Kidney (tissue), 13 donors: ENCODE measurements at regions not wholly inside any gene's neighbourhood (a gene's known extent, or its start where the extent isn't known, plus 50 kb on each side); places are given as distances from the start of the nearest gene placed in this dataset.
A peak's percentile ranks its signal among the peaks of the same experiment; 100 is the strongest.

ENCODE experiments used
- DNase-seq, 5 donors: peaks; one replicate each; pipeline ENCODE4 v3.0.0-alpha.2; 2013 to 2020
- FAIRE-seq: peaks from 2 replicates; lab custom pipeline; 2012; peaks lifted over from hg19 to GRCh38; lab: Jason Lieb, UNC
- H3K27ac ChIP-seq, 2 donors: one replicate each; pipeline ENCODE4 v1.7.0; 2013; ENCODE audit warnings: low read depth in 2 of 2, low read length in 2 of 2, inconsistent platforms in 1 of 2
- H3K27me3 ChIP-seq: one replicate; pipeline ENCODE4 v1.7.1; 2013; ENCODE audit warnings: low read length, inconsistent platforms; ENCODE audit not compliant: control insufficient read depth, insufficient read depth
- H3K36me3 ChIP-seq, 3 donors: one replicate each; pipeline versions ENCODE4 v1.7.0 to v1.7.1; 2013; ENCODE audit warnings: low read length in 3 of 3, control low read depth in 1 of 3, inconsistent platforms in 1 of 3; ENCODE audit not compliant: insufficient read depth in 3 of 3, control insufficient read depth in 2 of 3
- H3K4me1 ChIP-seq, 3 donors: one replicate each; pipeline versions ENCODE4 v1.7.0 to v1.7.1; 2013; ENCODE audit warnings: low read length in 3 of 3, inconsistent platforms in 1 of 3, low read depth in 1 of 3; ENCODE audit not compliant: control insufficient read depth in 2 of 3, insufficient read depth in 2 of 3
- H3K4me3 ChIP-seq, 3 donors: one replicate each; pipeline versions ENCODE4 v1.7.0 to v1.8.1; 2013; ENCODE audit warnings: low read length in 3 of 3, control low read depth in 1 of 3, inconsistent platforms in 1 of 3
- H3K9ac ChIP-seq, 3 donors: one replicate each; pipeline versions ENCODE4 v1.7.0 to v1.7.1; 2013; ENCODE audit warnings: low read length in 3 of 3, control low read depth in 1 of 3, inconsistent platforms in 1 of 3
- H3K9me3 ChIP-seq, 3 donors: one replicate each; pipeline versions ENCODE4 v1.7.0 to v1.7.1; 2013; ENCODE audit warnings: low read length in 3 of 3, control low read depth in 1 of 3, inconsistent platforms in 1 of 3; ENCODE audit not compliant: control insufficient read depth in 2 of 3, insufficient read depth in 1 of 3
- CTCF ChIP-seq: IDR thresholded peaks from 3 replicates; pipeline ENCODE4 v1.5.1; 2012; ENCODE audit warnings: mild to moderate bottlenecking, moderate library complexity, borderline replicate concordance; ENCODE audit not compliant: insufficient read depth; ENCODE audit errors: extremely low read depth
- intact Hi-C: fragments of 100-400 bp; cut with DNase I; formaldehyde crosslinking; loops from one replicate; pipeline ENCODE4 v1.11.1; 2022
- donor health status: control.
- donor health status: control.
- donor health status: control.
- donor health status: control.
- donor health status: control.
- donor health status: DM: yes; HTN: yes; CAD: no.
- donor health status: Normal renal cell carcinoma (clear cell type).

GRCh38 chr13:66021846-66022245 is 1208.3 kb downstream of the PCDH9 start:
- DNase-seq: no peak
- intact Hi-C loops: no loop called here
- H3K36me3 ChIP-seq: no peaks in the 10 kb centered on the region
- H3K4me3 ChIP-seq: no peak overlapping the region
- TF ChIP-seq CTCF: no peak
- no peaks in the 10 kb centered on the region for H3K27me3 ChIP-seq
- no peaks in the 10 kb centered on the region for H3K9me3 ChIP-seq
- FAIRE-seq: no peak
- no peak overlapping the region for H3K27ac ChIP-seq
- no peak overlapping the region for H3K9ac ChIP-seq
- no peaks in the 10 kb centered on the region for H3K4me1 ChIP-seq

GRCh38 chr13:66014771-66015170 is 1215.4 kb downstream of the PCDH9 start:
- no peak overlapping the region for H3K27ac ChIP-seq
- no peak overlapping the region for H3K9ac ChIP-seq
- no peaks in the 10 kb centered on the region for H3K4me1 ChIP-seq
- DNase-seq (no peak), FAIRE-seq (no peak)
- no peaks in the 10 kb centered on the region for H3K36me3 ChIP-seq
- no peak for TF ChIP-seq CTCF
- no peak overlapping the region for H3K4me3 ChIP-seq
- no peaks in the 10 kb centered on the region for H3K9me3 ChIP-seq
- no peaks in the 10 kb centered on the region for H3K27me3 ChIP-seq
- intact Hi-C loops: no loop called here

DNA sequence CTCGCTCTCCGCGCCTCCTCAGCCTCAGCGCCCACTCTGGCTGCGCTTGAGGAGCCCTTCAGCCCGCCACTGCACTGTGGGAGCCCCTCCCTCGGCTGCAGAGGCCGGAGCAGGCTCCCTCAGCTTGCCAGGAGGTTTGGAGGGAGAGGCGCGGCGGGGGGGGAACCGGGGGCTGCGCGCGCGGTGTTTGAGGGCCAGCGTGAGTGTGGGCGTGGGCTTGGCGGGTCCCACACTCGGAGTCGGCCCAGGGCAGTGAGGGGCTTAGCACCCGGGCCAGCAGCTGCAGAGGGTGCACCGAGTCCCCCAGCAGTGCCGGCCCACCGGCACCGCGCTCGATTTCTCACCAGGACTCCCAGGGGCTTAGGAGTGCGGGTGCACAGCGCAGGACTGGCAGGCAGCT is 1220.9 kb downstream of the PCDH9 start:
- no peaks in the 10 kb centered on the region for H3K36me3 ChIP-seq
- no peaks in the 10 kb centered on the region for H3K4me1 ChIP-seq
- TF ChIP-seq CTCF: no peak
- DNase-seq (peak in 1 of 5 donors; percentile 61), FAIRE-seq (no peak)
- H3K4me3 ChIP-seq: no peak overlapping the region
- H3K27ac ChIP-seq: no peak overlapping the region
- H3K9ac ChIP-seq: no peak overlapping the region
- H3K9me3 ChIP-seq: no peaks in the 10 kb centered on the region
- intact Hi-C loops: no loop called here
- no peaks in the 10 kb centered on the region for H3K27me3 ChIP-seq

- no peaks in the 10 kb centered on the region for H3K4me1 ChIP-seq
- no peaks in the 10 kb centered on the region for H3K36me3 ChIP-seq
- intact Hi-C loops: no loop called here
- no peak overlapping the region for H3K9ac ChIP-seq
- H3K27ac ChIP-seq: no peak overlapping the region
- TF ChIP-seq CTCF: no peak
- H3K4me3 ChIP-seq: no peak overlapping the region
- H3K9me3 ChIP-seq: peaks cover 0 to 4% (median 0%) of the 10 kb centered on the region in 3 donors
- H3K27me3 ChIP-seq: no peaks in the 10 kb centered on the region
- FAIRE-seq (no peak), DNase-seq (no peak)
Measured at GRCh38 chr13:66003558-66003957, 1226.6 kb downstream of the PCDH9 start.
